ENCODE measurements at regions not wholly inside any gene's neighbourhood (a gene's known extent, or its start where the extent isn't known, plus 50 kb on each side); places are given as distances from the start of the nearest gene placed in this dataset.

GRCh38 chr4:3873408-3874027 is 107.3 kb downstream of the ADRA2C start:
- TF ChIP-seq TCF4 (CRISPR knock-in tag; IDR thresholded peaks at IDR 0.05; ENCODE audit: borderline replicate concordance): no peak
- no peak for TF ChIP-seq PATZ1 (CRISPR knock-in tag; IDR thresholded peaks at IDR 0.05; ENCODE audit: borderline replicate concordance)
- TF ChIP-seq RARB (CRISPR knock-in tag; IDR thresholded peaks at IDR 0.05): no peak
- no peak for TF ChIP-seq ZC3H10 (CRISPR knock-in tag; IDR thresholded peaks at IDR 0.05)
- no peak for TF ChIP-seq CSDC2 (CRISPR knock-in tag; IDR thresholded peaks at IDR 0.05)
- no peak for TF ChIP-seq SNAI2 (CRISPR knock-in tag; IDR thresholded peaks at IDR 0.05)
- TF ChIP-seq ESRRG (CRISPR knock-in tag; IDR thresholded peaks at IDR 0.05): no peak
- TF ChIP-seq CREB5 (CRISPR knock-in tag; IDR thresholded peaks at IDR 0.05; ENCODE audit: low read depth): no peak
- TF ChIP-seq TSHZ2 (CRISPR knock-in tag; IDR thresholded peaks at IDR 0.05): no peak
- TF ChIP-seq BACH2 (CRISPR knock-in tag; IDR thresholded peaks at IDR 0.05; ENCODE audit: borderline replicate concordance): no peak
- no peak for TF ChIP-seq ZFP3 (CRISPR knock-in tag; IDR thresholded peaks at IDR 0.05)
- no peak for TF ChIP-seq ARNTL (CRISPR knock-in tag; IDR thresholded peaks at IDR 0.05; ENCODE audit: borderline replicate concordance, low read depth)
- TF ChIP-seq ZNF565 (CRISPR knock-in tag; conservative IDR thresholded peaks at IDR 0.05; ENCODE audit: low read depth): no peak
